ENCODE measurements at regions not wholly inside any gene's neighbourhood (a gene's known extent, or its start where the extent isn't known, plus 50 kb on each side); places are given as distances from the start of the nearest gene placed in this dataset.

DNA sequence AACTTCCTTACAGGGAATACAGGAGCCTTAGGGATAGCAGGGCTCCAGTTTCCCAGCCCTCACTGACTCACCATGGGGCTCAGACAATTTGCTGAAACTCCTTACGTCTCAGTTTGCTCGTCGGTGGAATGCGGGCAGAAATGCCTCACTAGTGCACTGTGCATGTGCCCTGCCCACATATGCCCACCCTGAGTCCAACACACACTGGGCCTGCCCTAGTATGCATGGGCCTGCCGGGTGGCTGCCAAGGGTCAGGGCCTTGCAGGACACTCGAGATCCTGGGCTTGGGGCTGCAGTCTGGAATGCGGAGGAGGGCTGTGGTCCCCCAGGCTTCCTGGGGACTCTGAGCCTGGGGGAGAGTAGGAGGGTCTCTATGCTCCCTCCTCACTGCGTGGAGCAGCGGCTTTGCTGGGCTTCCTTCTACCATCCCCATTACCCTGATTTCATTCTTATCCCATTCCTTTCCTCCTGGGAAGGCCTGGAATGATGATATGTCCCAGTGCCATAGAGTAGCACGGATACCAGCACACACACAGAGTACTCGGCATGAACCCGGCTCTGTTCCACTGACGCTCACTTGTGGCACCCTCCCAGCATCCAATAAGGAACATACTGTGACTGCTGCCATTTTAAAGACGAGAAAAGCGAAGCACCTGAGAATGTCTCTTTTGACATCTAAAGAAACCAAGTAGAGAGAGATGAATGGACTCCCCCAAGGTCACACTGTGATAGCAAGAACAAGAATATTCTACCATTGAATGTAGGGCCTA lies 124.2 kb downstream of the ASB7 start:
- no peak overlapping the region for H3K27ac ChIP-seq
- peaks cover 0 to 6% (median 0%) of the 10 kb centered on the region in 4 donors for H3K4me1 ChIP-seq
- no peaks in the 10 kb centered on the region for H3K27me3 ChIP-seq
- TF ChIP-seq, protein P1, sequence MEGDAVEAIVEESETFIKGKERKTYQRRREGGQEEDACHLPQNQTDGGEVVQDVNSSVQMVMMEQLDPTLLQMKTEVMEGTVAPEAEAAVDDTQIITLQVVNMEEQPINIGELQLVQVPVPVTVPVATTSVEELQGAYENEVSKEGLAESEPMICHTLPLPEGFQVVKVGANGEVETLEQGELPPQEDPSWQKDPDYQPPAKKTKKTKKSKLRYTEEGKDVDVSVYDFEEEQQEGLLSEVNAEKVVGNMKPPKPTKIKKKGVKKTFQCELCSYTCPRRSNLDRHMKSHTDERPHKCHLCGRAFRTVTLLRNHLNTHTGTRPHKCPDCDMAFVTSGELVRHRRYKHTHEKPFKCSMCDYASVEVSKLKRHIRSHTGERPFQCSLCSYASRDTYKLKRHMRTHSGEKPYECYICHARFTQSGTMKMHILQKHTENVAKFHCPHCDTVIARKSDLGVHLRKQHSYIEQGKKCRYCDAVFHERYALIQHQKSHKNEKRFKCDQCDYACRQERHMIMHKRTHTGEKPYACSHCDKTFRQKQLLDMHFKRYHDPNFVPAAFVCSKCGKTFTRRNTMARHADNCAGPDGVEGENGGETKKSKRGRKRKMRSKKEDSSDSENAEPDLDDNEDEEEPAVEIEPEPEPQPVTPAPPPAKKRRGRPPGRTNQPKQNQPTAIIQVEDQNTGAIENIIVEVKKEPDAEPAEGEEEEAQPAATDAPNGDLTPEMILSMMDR (IDR thresholded peaks at IDR 0.05): no peak
- no peaks in the 10 kb centered on the region for H3K9me3 ChIP-seq
- intact Hi-C loops (cut with DNase I; ENCODE audit: low total_unique reads): no loop called here
- H3K4me3 ChIP-seq: no peak overlapping the region
- no peak for DNase-seq
- H3K36me3 ChIP-seq: no peaks in the 10 kb centered on the region

DNA sequence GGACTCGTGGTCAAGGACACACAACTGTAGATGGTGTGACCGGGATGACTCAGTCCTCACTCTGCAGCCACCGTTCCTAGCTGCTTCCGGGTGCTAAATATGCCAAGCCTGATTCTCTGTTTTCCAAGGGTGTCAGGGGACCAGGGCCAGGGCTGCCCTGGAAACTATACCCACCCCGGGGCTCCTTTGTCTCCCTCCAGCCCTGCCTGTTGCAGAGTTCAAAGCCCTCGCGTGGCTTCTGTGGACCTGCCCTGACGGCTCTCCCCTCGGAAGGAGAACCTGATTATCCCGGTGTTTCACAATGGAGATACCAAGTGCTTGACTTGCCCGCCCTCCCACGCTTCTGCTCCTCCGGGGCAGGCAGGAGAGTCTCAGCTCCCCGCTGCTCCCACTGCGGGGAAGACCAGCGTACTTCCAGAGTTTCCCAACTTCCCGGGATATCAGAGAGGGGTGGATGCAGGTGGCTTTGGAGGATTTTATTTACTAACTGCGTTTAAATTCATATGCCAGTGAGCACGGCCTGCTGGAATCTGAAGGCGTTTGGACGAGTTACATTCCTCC lies 125.0 kb downstream of the ASB7 start:
- Histone ChIP-seq H3K27me3 (no peaks in the 10 kb centered on the region), H3K27ac (no peak overlapping the region), H3K4me3 (no peak overlapping the region), H3K4me1 (peaks cover 0 to 5% (median 2%) of the 10 kb centered on the region in 4 donors), H3K36me3 (no peaks in the 10 kb centered on the region), H3K9me3 (no peaks in the 10 kb centered on the region)
- peak in 1 of 2 donors; percentile 54 for DNase-seq
- TF ChIP-seq, protein P1 (IDR thresholded peaks at IDR 0.05): no peak
- intact Hi-C loops (cut with DNase I; ENCODE audit: low total_unique reads): no loop called here

DNA sequence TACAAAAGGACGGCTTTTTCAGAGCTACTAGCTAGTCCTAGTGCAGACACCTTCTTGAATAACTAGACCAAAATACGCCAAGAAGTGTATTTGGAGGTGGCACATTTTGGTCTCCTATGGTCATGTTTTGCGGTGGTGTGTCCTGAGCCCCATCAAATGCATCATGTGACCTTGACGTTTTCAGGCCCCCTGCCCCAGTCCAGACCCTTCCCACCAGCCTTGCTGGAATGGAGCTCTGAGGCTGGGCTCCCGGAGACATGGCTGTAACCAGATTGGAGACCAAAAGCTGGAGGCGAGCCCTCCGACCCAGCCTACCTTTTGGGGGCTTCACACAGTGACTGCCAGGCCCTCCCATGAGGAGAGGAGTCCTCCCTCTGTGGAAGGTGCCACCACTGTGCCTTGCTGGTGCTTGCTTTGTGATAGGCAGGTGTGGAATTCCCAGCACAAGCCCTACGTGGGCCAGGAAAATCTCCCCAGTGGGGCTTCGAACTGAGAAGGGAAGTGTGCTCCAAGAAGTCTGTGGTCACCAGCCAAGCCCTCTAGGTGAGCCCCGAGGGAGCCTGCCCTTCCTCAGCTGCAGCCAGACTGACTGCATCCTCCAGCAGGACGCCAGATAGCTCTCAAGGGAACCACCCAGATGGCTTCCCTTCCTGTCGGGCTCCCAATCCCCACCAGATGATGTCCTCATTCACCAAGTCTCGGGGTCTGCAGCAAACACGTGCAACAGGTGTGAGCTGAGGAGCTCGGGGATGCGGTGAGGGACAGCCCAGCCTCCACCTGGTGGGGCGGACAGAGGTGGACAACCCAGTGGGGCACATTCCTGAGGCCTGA lies 126.2 kb downstream of the ASB7 start:
- no peaks in the 10 kb centered on the region for H3K27me3 ChIP-seq
- no peaks in the 10 kb centered on the region for H3K9me3 ChIP-seq
- no peak for DNase-seq
- no peaks in the 10 kb centered on the region for H3K36me3 ChIP-seq
- TF ChIP-seq, protein P1 (IDR thresholded peaks at IDR 0.05): no peak
- H3K27ac ChIP-seq: no peak overlapping the region
- peaks cover 0 to 17% (median 12%) of the 10 kb centered on the region in 4 donors for H3K4me1 ChIP-seq
- intact Hi-C loops (cut with DNase I; ENCODE audit: low total_unique reads): no loop called here
- no peak overlapping the region for H3K4me3 ChIP-seq

DNA sequence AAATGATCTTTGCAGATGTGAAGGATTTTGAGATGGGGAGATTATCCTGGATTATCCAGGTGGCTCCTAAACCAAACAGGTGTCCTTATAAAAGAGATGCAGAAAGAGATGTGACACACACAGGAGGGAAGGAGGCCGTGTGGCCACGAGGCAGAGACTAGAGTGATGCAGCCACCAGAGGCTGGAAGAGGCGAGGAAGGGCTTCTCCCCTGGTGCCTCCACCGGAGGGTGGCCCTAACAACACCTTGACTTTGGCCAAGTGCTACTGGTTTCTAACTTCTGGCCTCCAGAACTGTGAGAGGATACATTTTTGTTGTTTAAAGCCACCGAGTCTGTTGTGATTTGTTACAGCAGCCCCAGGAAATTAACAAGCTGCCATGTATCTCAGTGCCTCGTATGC lies 127.1 kb downstream of the ASB7 start:
- Histone ChIP-seq H3K4me1 (peaks cover 0 to 20% (median 12%) of the 10 kb centered on the region in 4 donors), H3K36me3 (no peaks in the 10 kb centered on the region), H3K27ac (no peak overlapping the region), H3K9me3 (no peaks in the 10 kb centered on the region), H3K4me3 (no peak overlapping the region), H3K27me3 (no peaks in the 10 kb centered on the region)
- intact Hi-C loops (cut with DNase I; ENCODE audit: low total_unique reads): no loop called here
- TF ChIP-seq, protein P1 (IDR thresholded peaks at IDR 0.05): no peak
- DNase-seq: no peak

DNA sequence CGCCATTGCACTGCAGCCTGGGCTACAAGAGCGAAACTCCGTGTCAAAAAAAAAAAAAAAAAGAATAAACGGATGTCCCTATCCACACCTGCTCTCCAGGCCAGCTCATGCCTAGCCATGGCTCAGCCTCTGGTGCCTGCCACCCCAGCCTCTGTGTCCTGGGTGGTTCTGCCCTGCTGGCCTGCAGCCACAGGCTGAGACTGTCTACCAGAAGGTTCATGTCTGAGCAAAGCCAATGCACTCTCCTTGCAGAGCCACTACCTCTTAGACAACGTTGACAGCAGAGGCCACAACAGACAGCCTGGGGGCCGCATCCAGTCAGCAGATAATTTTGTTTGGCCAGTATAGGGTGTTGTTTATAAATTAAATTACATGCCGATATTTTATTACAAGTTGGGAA lies 127.7 kb downstream of the ASB7 start:
- TF ChIP-seq, protein P1 (IDR thresholded peaks at IDR 0.05): no peak
- Histone ChIP-seq H3K36me3 (no peaks in the 10 kb centered on the region), H3K4me3 (no peak overlapping the region), H3K27me3 (no peaks in the 10 kb centered on the region), H3K27ac (no peak overlapping the region), H3K4me1 (peaks cover 0 to 20% (median 12%) of the 10 kb centered on the region in 4 donors), H3K9me3 (no peaks in the 10 kb centered on the region)
- no peak for DNase-seq
- intact Hi-C loops (cut with DNase I; ENCODE audit: low total_unique reads): no loop called here
